ENCODE measurements at regions not wholly inside any gene's neighbourhood (a gene's known extent, or its start where the extent isn't known, plus 50 kb on each side); places are given as distances from the start of the nearest gene placed in this dataset.

DNA sequence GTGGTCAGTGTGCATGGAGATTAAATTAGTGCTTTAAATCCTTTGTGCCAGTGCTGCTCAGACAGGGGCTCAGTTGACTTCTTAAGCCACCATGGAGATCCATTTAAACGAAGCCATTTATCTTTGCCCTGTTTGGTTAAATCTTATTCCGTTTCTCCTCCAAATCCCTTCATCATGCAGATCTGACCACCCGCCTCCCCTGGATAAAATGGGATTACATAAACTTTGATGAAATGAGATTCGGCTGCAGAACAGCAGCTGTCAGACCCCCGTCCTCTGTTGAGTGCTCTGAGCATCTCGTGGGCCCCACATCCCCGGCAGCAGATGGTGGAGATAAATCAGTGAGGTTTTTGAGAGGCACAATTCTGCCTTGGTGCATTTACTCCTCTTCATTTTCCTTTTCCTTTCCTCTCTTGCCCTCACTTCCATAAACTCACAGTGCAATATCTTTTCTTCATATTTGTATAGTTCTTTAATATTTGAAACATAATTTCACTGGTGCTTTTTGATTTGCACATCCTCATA, 84.4 kb upstream of the TWIST2 start:
- DNase-seq (ENCODE audit: low read depth in 1 of 2, low spot score in 1 of 2) = no peak
- no peaks in the 10 kb centered on the region for H3K27me3 ChIP-seq (ENCODE audit: insufficient read depth, poor library complexity, severe bottlenecking)
- no peak overlapping the region for H3K4me3 ChIP-seq (replicated peaks; ENCODE audit: insufficient read depth, low read length)
- H3K27ac ChIP-seq (replicated peaks) = no peak overlapping the region
- TF ChIP-seq, protein P1, sequence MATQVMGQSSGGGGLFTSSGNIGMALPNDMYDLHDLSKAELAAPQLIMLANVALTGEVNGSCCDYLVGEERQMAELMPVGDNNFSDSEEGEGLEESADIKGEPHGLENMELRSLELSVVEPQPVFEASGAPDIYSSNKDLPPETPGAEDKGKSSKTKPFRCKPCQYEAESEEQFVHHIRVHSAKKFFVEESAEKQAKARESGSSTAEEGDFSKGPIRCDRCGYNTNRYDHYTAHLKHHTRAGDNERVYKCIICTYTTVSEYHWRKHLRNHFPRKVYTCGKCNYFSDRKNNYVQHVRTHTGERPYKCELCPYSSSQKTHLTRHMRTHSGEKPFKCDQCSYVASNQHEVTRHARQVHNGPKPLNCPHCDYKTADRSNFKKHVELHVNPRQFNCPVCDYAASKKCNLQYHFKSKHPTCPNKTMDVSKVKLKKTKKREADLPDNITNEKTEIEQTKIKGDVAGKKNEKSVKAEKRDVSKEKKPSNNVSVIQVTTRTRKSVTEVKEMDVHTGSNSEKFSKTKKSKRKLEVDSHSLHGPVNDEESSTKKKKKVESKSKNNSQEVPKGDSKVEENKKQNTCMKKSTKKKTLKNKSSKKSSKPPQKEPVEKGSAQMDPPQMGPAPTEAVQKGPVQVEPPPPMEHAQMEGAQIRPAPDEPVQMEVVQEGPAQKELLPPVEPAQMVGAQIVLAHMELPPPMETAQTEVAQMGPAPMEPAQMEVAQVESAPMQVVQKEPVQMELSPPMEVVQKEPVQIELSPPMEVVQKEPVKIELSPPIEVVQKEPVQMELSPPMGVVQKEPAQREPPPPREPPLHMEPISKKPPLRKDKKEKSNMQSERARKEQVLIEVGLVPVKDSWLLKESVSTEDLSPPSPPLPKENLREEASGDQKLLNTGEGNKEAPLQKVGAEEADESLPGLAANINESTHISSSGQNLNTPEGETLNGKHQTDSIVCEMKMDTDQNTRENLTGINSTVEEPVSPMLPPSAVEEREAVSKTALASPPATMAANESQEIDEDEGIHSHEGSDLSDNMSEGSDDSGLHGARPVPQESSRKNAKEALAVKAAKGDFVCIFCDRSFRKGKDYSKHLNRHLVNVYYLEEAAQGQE (IDR thresholded peaks at IDR 0.05; ENCODE audit: insufficient replicate concordance, low read depth) = no peak
- TF ChIP-seq GABPA (IDR thresholded peaks at IDR 0.05; ENCODE audit: low read depth) = no peak
- no peak for TF ChIP-seq SPI1 (IDR thresholded peaks at IDR 0.05; ENCODE audit: borderline replicate concordance, low read depth)

- TF ChIP-seq, protein P1 (IDR thresholded peaks at IDR 0.05; ENCODE audit: insufficient replicate concordance, low read depth) = no peak
- no peak for TF ChIP-seq CTCF (IDR thresholded peaks at IDR 0.05; ENCODE audit: insufficient read depth, low read length)
- TF ChIP-seq SPI1 (IDR thresholded peaks at IDR 0.05; ENCODE audit: borderline replicate concordance, low read depth) = no peak
- no peak for TF ChIP-seq POLR2AphosphoS5 (IDR thresholded peaks at IDR 0.05; ENCODE audit: low read depth)
- no peak for TF ChIP-seq GABPA (IDR thresholded peaks at IDR 0.05; ENCODE audit: low read depth)
- DNase-seq (ENCODE audit: low read depth in 1 of 2, low spot score in 1 of 2) = no peak
- no peak overlapping the region for H3K27ac ChIP-seq (replicated peaks)
- no peak overlapping the region for H3K4me3 ChIP-seq (replicated peaks; ENCODE audit: insufficient read depth, low read length)
- no peaks in the 10 kb centered on the region for H3K27me3 ChIP-seq (ENCODE audit: insufficient read depth, poor library complexity, severe bottlenecking)
These were observed 82.3 kb upstream of the TWIST2 start for GRCh38 chr2:238765590-238765989.

DNA sequence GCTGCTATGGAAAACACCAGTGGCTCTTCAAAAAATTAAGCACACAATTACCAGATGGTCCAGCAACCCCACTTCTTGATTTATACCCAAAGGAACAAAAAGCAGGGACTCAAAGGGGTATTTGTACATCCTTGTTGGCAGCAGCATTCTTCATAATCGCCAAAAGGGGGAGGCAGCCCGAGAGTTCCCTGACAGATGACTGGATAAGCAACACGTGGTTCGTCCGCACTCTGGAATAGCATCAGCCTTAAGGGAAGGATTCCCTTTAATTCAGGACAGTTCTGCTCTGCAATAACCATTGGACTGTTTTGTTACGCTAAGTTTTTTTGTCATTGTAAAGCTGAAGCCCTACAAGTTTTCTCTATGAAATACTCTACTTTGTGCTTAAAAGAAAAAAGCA, 76.7 kb upstream of the TWIST2 start:
- no peak for TF ChIP-seq GABPA (IDR thresholded peaks at IDR 0.05; ENCODE audit: low read depth)
- TF ChIP-seq, protein P1 (IDR thresholded peaks at IDR 0.05; ENCODE audit: insufficient replicate concordance, low read depth) = no peak
- TF ChIP-seq SPI1 (IDR thresholded peaks at IDR 0.05; ENCODE audit: borderline replicate concordance, low read depth) = no peak
- no peak for TF ChIP-seq CTCF (IDR thresholded peaks at IDR 0.05; ENCODE audit: insufficient read depth, low read length)
- no peak for TF ChIP-seq POLR2AphosphoS5 (IDR thresholded peaks at IDR 0.05; ENCODE audit: low read depth)
- Histone ChIP-seq H3K4me3 (replicated peaks; ENCODE audit: insufficient read depth, low read length) (no peak overlapping the region), H3K27ac (replicated peaks) (no peak overlapping the region), H3K27me3 (ENCODE audit: insufficient read depth, poor library complexity, severe bottlenecking) (no peaks in the 10 kb centered on the region)
- no peak for DNase-seq (ENCODE audit: low read depth in 1 of 2, low spot score in 1 of 2)

Data from HL-60 (cell line).